Peyer's patch (tissue), 4 donors: ENCODE measurements at regions not wholly inside any gene's neighbourhood (a gene's known extent, or its start where the extent isn't known, plus 50 kb on each side); places are given as distances from the start of the nearest gene placed in this dataset.

ENCODE experiments used
- CTCF ChIP-seq, 6 experiments: fragments of 450-650 bp in 4 of 6; fragments of 200-600 bp in 2 of 6; sonication (generic) in 1 of 6; IDR thresholded peaks; one replicate each; pipeline ENCODE4 v1.5.1; 2017 to 2019; ENCODE audit warnings: antibody characterized with exemption in 6 of 6, mild to moderate bottlenecking in 3 of 6, moderate library complexity in 1 of 6
- POLR2A ChIP-seq, 2 donors: fragments of 450-650 bp; IDR thresholded peaks; one replicate each; pipeline ENCODE4 v1.5.1; 2017; ENCODE audit warnings: antibody characterized with exemption in 2 of 2, mild to moderate bottlenecking in 2 of 2, moderate library complexity in 2 of 2

DNA sequence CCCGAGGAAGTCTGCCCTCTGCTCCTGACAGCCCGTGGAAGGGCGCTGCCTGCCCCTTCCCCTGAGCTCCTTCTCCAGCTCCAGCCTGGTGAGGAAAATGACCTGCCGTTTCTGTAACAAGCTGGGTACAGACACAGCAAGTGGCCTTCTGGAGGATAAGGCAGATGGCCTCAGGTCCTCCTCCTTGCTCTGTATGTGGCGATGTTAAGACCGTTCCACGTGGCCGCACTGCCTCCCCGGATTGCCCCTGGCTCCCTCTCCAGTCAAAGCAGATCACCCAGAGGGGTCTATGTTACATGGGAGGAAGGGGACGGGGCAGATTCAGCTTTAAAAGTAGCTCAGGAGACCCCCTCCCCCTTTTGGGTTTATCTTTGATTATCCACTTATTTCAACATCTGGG, 80.3 kb upstream of the GATB start:
- TF ChIP-seq CTCF (IDR thresholded peaks at IDR 0.05) (no peak), POLR2A (IDR thresholded peaks at IDR 0.05) (no peak)
